Effector memory CD4-positive, alpha-beta T cell (primary cell): ENCODE measurements at regions not wholly inside any gene's neighbourhood (a gene's known extent, or its start where the extent isn't known, plus 50 kb on each side); places are given as distances from the start of the nearest gene placed in this dataset.

Experiments used
- DNase-seq, 3 donors: peaks; one replicate each; pipeline ENCODE4 v3.0.0-alpha.2; 2020
- H3K27ac ChIP-seq: 2 replicates; pipeline ENCODE4 v1.7.0; 2013; ENCODE audit warnings: mild to moderate bottlenecking, low read length, moderate library complexity; ENCODE audit not compliant: insufficient read depth, poor library complexity, severe bottlenecking
- H3K27me3 ChIP-seq: replicated peaks from 2 replicates; pipeline ENCODE4 v1.7.0; 2013; ENCODE audit warnings: mild to moderate bottlenecking, low read length; ENCODE audit not compliant: insufficient read depth, control insufficient read depth, poor library complexity, severe bottlenecking
- H3K36me3 ChIP-seq: 2 replicates; pipeline ENCODE4 v1.7.0; 2013; ENCODE audit warnings: mild to moderate bottlenecking, low read length, moderate library complexity; ENCODE audit not compliant: control insufficient read depth, insufficient read depth
- H3K4me1 ChIP-seq: 2 replicates; pipeline ENCODE4 v1.7.0; 2013; ENCODE audit warnings: low read length, mild to moderate bottlenecking; ENCODE audit not compliant: control insufficient read depth, insufficient read depth, poor library complexity, severe bottlenecking
- H3K4me3 ChIP-seq: 2 replicates; pipeline ENCODE4 v1.7.0; 2013; ENCODE audit warnings: low read length, low read depth, mild to moderate bottlenecking; ENCODE audit not compliant: insufficient read depth, poor library complexity, severe bottlenecking
- H3K9me3 ChIP-seq: 2 replicates; pipeline ENCODE4 v1.7.0; 2013; ENCODE audit warnings: mild to moderate bottlenecking, low read length, moderate library complexity; ENCODE audit not compliant: control insufficient read depth

- Histone ChIP-seq H3K27me3 (no peaks in the 10 kb centered on the region), H3K36me3 (no peaks in the 10 kb centered on the region), H3K9me3 (no peaks in the 10 kb centered on the region), H3K27ac (no peak overlapping the region), H3K4me1 (no peaks in the 10 kb centered on the region), H3K4me3 (no peak overlapping the region)
- DNase-seq = no peak
Measured at GRCh38 chr11:134519788-134520187, 107.7 kb upstream of the B3GAT1 start.

- Histone ChIP-seq H3K36me3 (no peaks in the 10 kb centered on the region), H3K4me3 (no peak overlapping the region), H3K27me3 (no peaks in the 10 kb centered on the region), H3K27ac (no peak overlapping the region), H3K9me3 (no peaks in the 10 kb centered on the region), H3K4me1 (no peaks in the 10 kb centered on the region)
- DNase-seq = no peak
Measured at GRCh38 chr11:134519390-134519750, 107.3 kb upstream of the B3GAT1 start.

- no peaks in the 10 kb centered on the region for H3K4me1 ChIP-seq
- no peaks in the 10 kb centered on the region for H3K27me3 ChIP-seq
- no peaks in the 10 kb centered on the region for H3K9me3 ChIP-seq
- no peak overlapping the region for H3K27ac ChIP-seq
- H3K36me3 ChIP-seq = no peaks in the 10 kb centered on the region
- H3K4me3 ChIP-seq = no peak overlapping the region
- DNase-seq = no peak
Measured at GRCh38 chr11:134518616-134519389, 106.8 kb upstream of the B3GAT1 start.

- no peaks in the 10 kb centered on the region for H3K9me3 ChIP-seq
- no peaks in the 10 kb centered on the region for H3K4me1 ChIP-seq
- H3K36me3 ChIP-seq = no peaks in the 10 kb centered on the region
- no peak for DNase-seq
- no peak overlapping the region for H3K27ac ChIP-seq
- no peak overlapping the region for H3K4me3 ChIP-seq
- no peaks in the 10 kb centered on the region for H3K27me3 ChIP-seq
Measured at GRCh38 chr11:134517621-134518293, 105.7 kb upstream of the B3GAT1 start.

GRCh38 chr11:134517115-134517514 is 105.1 kb upstream of the B3GAT1 start:
- no peak for DNase-seq
- H3K36me3 ChIP-seq = no peaks in the 10 kb centered on the region
- no peaks in the 10 kb centered on the region for H3K27me3 ChIP-seq

GRCh38 chr11:134516529-134516928 is 104.5 kb upstream of the B3GAT1 start:
- no peaks in the 10 kb centered on the region for H3K9me3 ChIP-seq

More at GRCh38 chr11:134517115-134517514, 105.1 kb upstream of the B3GAT1 start:
- no peak overlapping the region for H3K27ac ChIP-seq
- no peaks in the 10 kb centered on the region for H3K4me1 ChIP-seq
- no peak overlapping the region for H3K4me3 ChIP-seq
- H3K9me3 ChIP-seq = no peaks in the 10 kb centered on the region

GRCh38 chr11:134515081-134515960 is 103.3 kb upstream of the B3GAT1 start:
- DNase-seq = no peak
- no peaks in the 10 kb centered on the region for H3K9me3 ChIP-seq
- no peak overlapping the region for H3K27ac ChIP-seq
- no peaks in the 10 kb centered on the region for H3K4me1 ChIP-seq
- no peaks in the 10 kb centered on the region for H3K27me3 ChIP-seq
- no peaks in the 10 kb centered on the region for H3K36me3 ChIP-seq
- H3K4me3 ChIP-seq = no peak overlapping the region

More at GRCh38 chr11:134516529-134516928, 104.5 kb upstream of the B3GAT1 start:
- no peaks in the 10 kb centered on the region for H3K36me3 ChIP-seq
- no peak for DNase-seq
- no peak overlapping the region for H3K27ac ChIP-seq
- no peak overlapping the region for H3K4me3 ChIP-seq
- no peaks in the 10 kb centered on the region for H3K4me1 ChIP-seq
- H3K27me3 ChIP-seq = no peaks in the 10 kb centered on the region

- Histone ChIP-seq H3K9me3 (no peaks in the 10 kb centered on the region), H3K27me3 (no peaks in the 10 kb centered on the region), H3K27ac (no peak overlapping the region), H3K4me3 (no peak overlapping the region), H3K4me1 (no peaks in the 10 kb centered on the region), H3K36me3 (no peaks in the 10 kb centered on the region)
- no peak for DNase-seq
Measured at GRCh38 chr11:134514354-134514951, 102.4 kb upstream of the B3GAT1 start.

GRCh38 chr11:134513585-134514120 is 101.6 kb upstream of the B3GAT1 start:
- Histone ChIP-seq H3K9me3 (no peaks in the 10 kb centered on the region), H3K27me3 (no peaks in the 10 kb centered on the region), H3K27ac (no peak overlapping the region), H3K4me1 (no peaks in the 10 kb centered on the region), H3K4me3 (no peak overlapping the region), H3K36me3 (no peaks in the 10 kb centered on the region)
- DNase-seq = no peak
